Suprapubic skin (tissue), 4 donors: ENCODE measurements at regions not wholly inside any gene's neighbourhood (a gene's known extent, or its start where the extent isn't known, plus 50 kb on each side); places are given as distances from the start of the nearest gene placed in this dataset.
"Not testable (repeated sequence)": the region's sequence is repeated elsewhere in the genome, so short reads cannot be mapped to it uniquely, and the experiment has no call there.

Experiments
- DNase-seq, 2 donors: peaks; one replicate each; pipeline ENCODE4 v3.0.0-alpha.2; 2019; ENCODE audit warnings: low spot score in 2 of 2
- H3K27ac ChIP-seq: fragments of 200-600 bp; sonication (generic); one replicate; pipeline ENCODE4 v1.5.1; 2019
- H3K27me3 ChIP-seq: fragments of 200-600 bp; sonication (generic); one replicate; pipeline ENCODE4 v1.5.1; 2019
- H3K36me3 ChIP-seq: fragments of 200-600 bp; sonication (generic); one replicate; pipeline ENCODE4 v1.5.1; 2019
- H3K4me1 ChIP-seq: fragments of 200-600 bp; sonication (generic); one replicate; pipeline ENCODE4 v1.5.1; 2019
- H3K4me3 ChIP-seq: fragments of 200-600 bp; sonication (generic); one replicate; pipeline ENCODE4 v1.5.1; 2019; ENCODE audit warnings: mild to moderate bottlenecking
- H3K9me3 ChIP-seq: fragments of 200-600 bp; sonication (generic); one replicate; pipeline ENCODE4 v1.5.1; 2019
- EP300 ChIP-seq: sonication (generic); formaldehyde crosslinking; IDR thresholded peaks from one replicate; pipeline ENCODE4 v1.6.1; 2017; ENCODE audit warnings: antibody characterized with exemption
- POLR2A ChIP-seq, 2 donors: fragments of 450-650 bp; IDR thresholded peaks; one replicate each; pipeline ENCODE4 v1.6.1; 2017; ENCODE audit warnings: antibody characterized with exemption in 2 of 2, mild to moderate bottlenecking in 2 of 2, moderate library complexity in 2 of 2
- POLR2AphosphoS5 ChIP-seq, 3 donors: sonication (generic); formaldehyde crosslinking; IDR thresholded peaks; one replicate each; pipeline ENCODE4 v1.6.1; 2017; ENCODE audit warnings: antibody characterized with exemption in 3 of 3
- WGBS: methylation state at CpG from one replicate; pipeline ENCODE4 v1.1.5; 2018; 5-methylcytosine and 5-hydroxymethylcytosine counted together
- TF ChIP-seq, protein P1 (sequence below), 2 donors: fragments of 200-600 bp in 1 of 2; fragments of 450-650 bp in 1 of 2; sonication (generic) in 1 of 2; IDR thresholded peaks; one replicate each; pipeline ENCODE4 v1.5.1; 2016 to 2019; ENCODE audit warnings: antibody characterized with exemption in 2 of 2, mild to moderate bottlenecking in 1 of 2, moderate library complexity in 1 of 2

DNA sequence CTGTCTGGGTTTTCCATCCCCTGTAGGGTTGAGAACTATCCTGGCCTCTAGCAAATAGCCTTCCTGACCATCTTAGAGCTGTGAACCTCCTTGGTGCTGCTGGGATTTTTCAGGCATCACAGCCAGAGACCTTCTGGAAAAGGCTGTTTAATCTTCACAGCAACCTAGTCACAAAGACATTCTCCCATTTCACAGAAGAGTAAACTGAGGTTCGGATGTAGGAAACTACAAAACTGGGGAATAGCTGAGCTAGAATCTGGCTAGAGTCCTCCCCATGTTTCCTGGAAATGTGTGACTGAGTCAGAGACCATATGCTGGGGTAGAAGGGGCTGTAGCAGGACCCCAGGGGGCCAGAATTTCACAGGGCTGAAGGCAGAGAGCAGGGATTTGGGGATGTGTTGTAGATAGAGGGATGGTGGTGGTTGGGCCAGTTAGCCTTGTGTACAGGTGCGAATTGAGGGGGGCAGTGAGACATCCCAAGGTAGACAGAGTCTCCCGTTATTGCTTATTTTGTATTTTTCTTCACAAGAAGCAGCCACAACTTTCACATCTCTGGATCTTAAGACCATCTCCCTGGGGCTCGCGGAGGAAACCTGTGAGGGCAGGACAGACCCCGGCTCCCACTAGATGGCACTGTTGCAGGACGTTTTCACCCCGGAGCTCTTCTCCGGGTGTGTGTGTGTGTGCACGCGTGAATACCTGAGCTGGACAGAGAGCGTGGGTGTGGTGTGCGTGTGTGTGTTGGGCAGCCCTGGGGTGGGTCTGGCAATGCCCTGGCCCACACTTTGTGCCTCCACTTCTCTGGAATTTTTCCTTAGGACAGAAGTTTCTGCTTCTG lies 66.9 kb upstream of the PRR23C start:
- Histone ChIP-seq H3K27ac (no peak overlapping the region), H3K9me3 (no peaks in the 10 kb centered on the region), H3K4me1 (peaks cover 20% of the 10 kb centered on the region), H3K27me3 (no peaks in the 10 kb centered on the region), H3K36me3 (no peaks in the 10 kb centered on the region), H3K4me3 (no peak overlapping the region)
- 12% methylated on average over 10 of the region's 13 CpGs for whole genome bisulfite sequencing
- peak in 1 of 2 donors; percentile 69 for DNase-seq
- TF ChIP-seq, protein P1, sequence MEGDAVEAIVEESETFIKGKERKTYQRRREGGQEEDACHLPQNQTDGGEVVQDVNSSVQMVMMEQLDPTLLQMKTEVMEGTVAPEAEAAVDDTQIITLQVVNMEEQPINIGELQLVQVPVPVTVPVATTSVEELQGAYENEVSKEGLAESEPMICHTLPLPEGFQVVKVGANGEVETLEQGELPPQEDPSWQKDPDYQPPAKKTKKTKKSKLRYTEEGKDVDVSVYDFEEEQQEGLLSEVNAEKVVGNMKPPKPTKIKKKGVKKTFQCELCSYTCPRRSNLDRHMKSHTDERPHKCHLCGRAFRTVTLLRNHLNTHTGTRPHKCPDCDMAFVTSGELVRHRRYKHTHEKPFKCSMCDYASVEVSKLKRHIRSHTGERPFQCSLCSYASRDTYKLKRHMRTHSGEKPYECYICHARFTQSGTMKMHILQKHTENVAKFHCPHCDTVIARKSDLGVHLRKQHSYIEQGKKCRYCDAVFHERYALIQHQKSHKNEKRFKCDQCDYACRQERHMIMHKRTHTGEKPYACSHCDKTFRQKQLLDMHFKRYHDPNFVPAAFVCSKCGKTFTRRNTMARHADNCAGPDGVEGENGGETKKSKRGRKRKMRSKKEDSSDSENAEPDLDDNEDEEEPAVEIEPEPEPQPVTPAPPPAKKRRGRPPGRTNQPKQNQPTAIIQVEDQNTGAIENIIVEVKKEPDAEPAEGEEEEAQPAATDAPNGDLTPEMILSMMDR (IDR thresholded peaks at IDR 0.05), result peak in 1 of 2 donors; percentile 69
- TF ChIP-seq POLR2AphosphoS5 (IDR thresholded peaks at IDR 0.05) (no peak), EP300 (no peak)

DNA sequence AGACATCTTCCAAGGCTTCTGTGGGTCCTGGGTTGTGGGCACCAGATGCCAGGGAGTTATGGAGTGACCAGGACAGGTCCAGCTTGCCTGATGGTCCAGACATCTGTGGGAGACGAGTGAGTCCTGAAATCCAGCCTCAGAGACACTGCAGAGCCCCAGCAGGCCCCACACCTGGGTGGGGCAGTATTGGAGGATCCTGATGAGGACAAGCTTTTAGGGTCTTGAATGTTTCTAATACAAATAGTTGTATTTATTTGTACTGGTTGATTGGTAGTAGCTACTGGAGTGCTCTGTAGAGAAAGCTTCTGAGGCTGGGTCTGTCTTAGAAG lies 67.5 kb upstream of the PRR23C start:
- Histone ChIP-seq H3K9me3 (no peaks in the 10 kb centered on the region), H3K27me3 (no peaks in the 10 kb centered on the region), H3K27ac (no peak overlapping the region), H3K4me3 (no peak overlapping the region), H3K36me3 (no peaks in the 10 kb centered on the region), H3K4me1 (peaks cover 20% of the 10 kb centered on the region)
- WGBS, result 0% methylated on average over 1 of the region's 1 CpG
- TF ChIP-seq EP300, result no peak
- no peak for DNase-seq

DNA sequence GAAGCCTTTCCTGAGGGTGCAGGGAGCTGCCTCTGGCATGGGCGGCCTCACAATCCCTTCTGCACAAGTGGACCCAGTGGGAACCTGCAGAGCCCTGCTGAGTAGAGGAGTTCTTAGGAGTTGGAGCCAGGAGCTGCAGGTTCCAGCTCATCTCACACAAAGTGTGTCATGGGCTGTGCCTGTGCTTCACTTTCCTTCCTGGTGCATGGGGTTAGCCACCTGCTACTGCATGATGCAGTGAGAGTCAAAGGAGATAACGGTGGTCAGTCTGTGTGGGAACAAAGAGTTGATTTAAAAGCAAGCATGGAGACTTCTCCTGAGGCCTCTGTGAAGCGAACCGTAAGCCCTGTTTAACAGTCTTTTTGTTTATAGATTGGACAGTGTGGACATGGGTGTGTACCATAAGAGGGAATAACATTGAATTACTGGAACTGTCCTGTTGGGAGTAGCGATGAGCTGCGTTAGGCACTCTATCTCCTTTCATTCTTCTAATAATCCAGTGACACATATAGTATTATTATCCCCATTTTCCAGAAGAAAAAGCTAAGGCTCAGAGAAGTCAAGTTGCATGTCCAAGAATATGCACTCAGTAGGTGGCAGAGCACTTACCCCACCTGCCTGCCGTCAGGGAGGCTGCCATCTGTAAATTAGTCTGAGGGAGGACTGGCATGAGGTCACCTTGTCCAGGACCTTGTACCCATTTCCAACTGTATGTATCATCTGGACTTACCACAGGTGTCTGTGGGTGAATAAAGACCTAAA lies 68.7 kb upstream of the PRR23C start:
- no peaks in the 10 kb centered on the region for H3K27me3 ChIP-seq
- H3K27ac ChIP-seq, result no peak overlapping the region
- no peaks in the 10 kb centered on the region for H3K9me3 ChIP-seq
- peaks cover 20% of the 10 kb centered on the region for H3K4me1 ChIP-seq
- TF ChIP-seq, protein P1 (IDR thresholded peaks at IDR 0.05), result no peak
- TF ChIP-seq POLR2AphosphoS5 (IDR thresholded peaks at IDR 0.05) (no peak), EP300 (no peak), POLR2A (IDR thresholded peaks at IDR 0.05) (no peak)
- DNase-seq, result peak in 1 of 2 donors; percentile 41
- H3K36me3 ChIP-seq, result no peaks in the 10 kb centered on the region
- no peak overlapping the region for H3K4me3 ChIP-seq
- 69% methylated on average over 7 of the region's 7 CpGs for WGBS

DNA sequence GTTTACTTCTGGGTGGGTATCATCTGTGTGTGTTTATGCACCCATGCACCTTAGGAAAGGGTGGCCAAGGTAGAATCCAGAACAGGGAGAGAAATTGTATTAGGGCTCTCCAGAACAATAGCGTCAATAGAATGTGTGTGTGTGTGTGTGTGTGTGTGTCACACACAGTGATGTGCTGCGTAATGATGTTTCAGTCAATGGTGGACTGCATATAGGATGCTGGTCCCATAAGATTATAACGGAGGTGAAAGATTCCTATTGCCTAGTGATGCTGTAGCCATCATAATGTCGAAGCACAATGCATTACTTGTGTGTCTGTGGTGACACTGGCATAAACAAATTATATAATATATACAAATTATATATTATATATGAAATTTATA lies 69.3 kb upstream of the PRR23C start:
- TF ChIP-seq EP300 (no peak), POLR2AphosphoS5 (IDR thresholded peaks at IDR 0.05) (no peak), POLR2A (IDR thresholded peaks at IDR 0.05) (no peak)
- TF ChIP-seq, protein P1 (IDR thresholded peaks at IDR 0.05), result no peak
- H3K36me3 ChIP-seq, result no peaks in the 10 kb centered on the region
- no peak overlapping the region for H3K4me3 ChIP-seq
- no peaks in the 10 kb centered on the region for H3K27me3 ChIP-seq
- no peaks in the 10 kb centered on the region for H3K9me3 ChIP-seq
- DNase-seq, result no peak
- 83% methylated on average over 4 of the region's 4 CpGs for WGBS
- H3K4me1 ChIP-seq, result peaks cover 20% of the 10 kb centered on the region
- no peak overlapping the region for H3K27ac ChIP-seq

DNA sequence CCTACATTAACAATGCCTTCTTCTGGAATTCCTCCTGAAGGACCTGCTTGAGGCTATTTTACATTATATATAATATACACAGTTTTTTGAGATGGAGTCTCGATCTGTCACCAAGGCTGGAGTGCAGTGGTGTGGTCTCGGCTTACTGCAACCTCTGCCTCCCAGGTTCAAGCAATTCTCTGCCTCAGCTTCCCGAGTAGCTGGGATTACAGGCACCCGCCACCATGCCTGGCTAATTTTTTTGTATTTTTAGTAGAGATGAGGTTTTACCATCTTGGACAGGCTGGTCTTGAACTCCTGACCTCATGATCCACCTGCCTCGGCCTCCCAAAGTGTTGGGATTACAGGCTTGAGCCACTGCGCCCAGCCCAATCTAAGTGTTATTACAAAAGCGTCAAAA lies 71.9 kb upstream of the PRR23C start:
- not testable (repeated sequence) for H3K27ac ChIP-seq, H3K9me3 ChIP-seq, H3K36me3 ChIP-seq, DNase-seq, H3K27me3 ChIP-seq, H3K4me3 ChIP-seq
- peaks cover 30% of the 10 kb centered on the region for H3K4me1 ChIP-seq
- 93% methylated on average over 7 of the region's 7 CpGs for WGBS

DNA sequence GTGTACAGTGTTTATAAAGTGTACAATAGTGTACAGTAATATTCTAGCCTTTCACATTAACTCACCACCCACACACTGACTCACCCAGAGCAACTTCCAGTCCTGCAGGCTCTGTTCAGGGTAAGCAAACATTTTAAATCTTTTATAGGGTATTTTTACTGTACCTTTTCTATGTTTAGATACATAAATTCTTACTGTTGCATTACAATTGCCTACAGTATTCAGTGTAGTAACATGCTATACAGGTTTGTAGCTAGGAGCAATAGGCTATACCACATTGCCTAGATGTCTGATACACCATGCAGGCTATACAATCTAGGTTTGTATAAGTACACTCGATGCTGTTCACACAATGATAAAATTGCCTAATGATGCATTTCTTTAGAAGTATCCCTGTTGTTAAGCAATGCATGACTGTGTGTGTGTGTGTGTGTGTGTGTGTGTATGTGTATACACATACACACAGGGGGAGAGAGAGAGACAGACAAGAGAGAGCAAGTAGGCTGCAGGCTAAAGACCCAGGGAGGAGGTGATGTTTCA lies 72.5 kb upstream of the PRR23C start:
- Histone ChIP-seq H3K9me3 (no peaks in the 10 kb centered on the region), H3K27me3 (no peaks in the 10 kb centered on the region), H3K4me1 (peaks cover 27% of the 10 kb centered on the region), H3K4me3 (no peak overlapping the region), H3K27ac (no peak overlapping the region), H3K36me3 (no peaks in the 10 kb centered on the region)
- DNase-seq, result no peak
- WGBS, result 74% methylated on average over 1 of the region's 1 CpG
- TF ChIP-seq POLR2A (IDR thresholded peaks at IDR 0.05), result no peak
- no peak for TF ChIP-seq POLR2AphosphoS5 (IDR thresholded peaks at IDR 0.05)
- TF ChIP-seq EP300, result no peak
